OCI-LY1 (cell line): ENCODE measurements at regions not wholly inside any gene's neighbourhood (a gene's known extent, or its start where the extent isn't known, plus 50 kb on each side); places are given as distances from the start of the nearest gene placed in this dataset.

ENCODE experiments used
- H2AFZ ChIP-seq: fragments of 200-600 bp; sonication (generic), shearing (Covaris generic); 2 replicates; pipeline ENCODE4 v1.6.0; 2014; ENCODE audit warnings: antibody characterized with exemption, mild to moderate bottlenecking, low read length
- H3F3A ChIP-seq: fragments of 200-600 bp; sonication (generic), shearing (Covaris generic); 2 replicates; pipeline ENCODE4 v1.6.0; 2014; ENCODE audit warnings: mild to moderate bottlenecking, antibody characterized with exemption, low read length, moderate library complexity; ENCODE audit not compliant: insufficient read depth
- H3K27ac ChIP-seq: fragments of 200-600 bp; sonication (generic); 2 replicates; pipeline ENCODE4 v1.5.1; 2014; ENCODE audit warnings: low read length, mixed run types, mild to moderate bottlenecking, low read depth; ENCODE audit not compliant: poor library complexity, severe bottlenecking
- H3K27me3 ChIP-seq: fragments of 200-600 bp; sonication (generic); 2 replicates; pipeline ENCODE4 v1.6.0; 2014; ENCODE audit warnings: antibody characterized with exemption, mild to moderate bottlenecking, low read length, moderate library complexity; ENCODE audit not compliant: insufficient read depth
- H3K36me3 ChIP-seq: fragments of 200-600 bp; sonication (generic); 2 replicates; pipeline ENCODE4 v1.6.1; 2014; ENCODE audit warnings: mild to moderate bottlenecking, antibody characterized with exemption, low read length, moderate library complexity, mixed read lengths; ENCODE audit not compliant: insufficient read depth
- H3K4me1 ChIP-seq: fragments of 200-600 bp; sonication (generic); 2 replicates; pipeline ENCODE4 v1.5.1; 2014; ENCODE audit warnings: mild to moderate bottlenecking, low read length, moderate library complexity; ENCODE audit not compliant: insufficient read depth, severe bottlenecking
- H3K4me2 ChIP-seq: fragments of 200-600 bp; sonication (generic), shearing (Covaris generic); 2 replicates; pipeline ENCODE4 v1.6.1; 2014; ENCODE audit warnings: low read length
- H3K4me3 ChIP-seq: fragments of 200-600 bp; sonication (generic); 2 replicates; pipeline ENCODE4 v1.5.1; 2014; ENCODE audit warnings: low read length, low read depth, mild to moderate bottlenecking, mixed read lengths; ENCODE audit not compliant: poor library complexity, severe bottlenecking
- H3K79me2 ChIP-seq: fragments of 200-600 bp; shearing (Covaris generic); 2 replicates; pipeline ENCODE4 v1.6.1; 2016; ENCODE audit warnings: mixed run types, low read length, mixed read lengths; ENCODE audit not compliant: insufficient read depth
- H3K9ac ChIP-seq: fragments of 200-600 bp; sonication (generic), shearing (Covaris generic); 2 replicates; pipeline ENCODE4 v1.6.1; 2014; ENCODE audit warnings: mild to moderate bottlenecking, low read length, mixed read lengths
- H3K9me2 ChIP-seq: fragments of 200-600 bp; sonication (generic), shearing (Covaris generic); 2 replicates; pipeline ENCODE4 v1.6.1; 2014; ENCODE audit warnings: low read depth, mild to moderate bottlenecking, low read length, mixed read lengths
- H3K9me3 ChIP-seq: fragments of 200-600 bp; shearing (Covaris generic); 2 replicates; pipeline ENCODE4 v1.6.1; 2014; ENCODE audit warnings: low read length, mixed read lengths
- H4K20me1 ChIP-seq: fragments of 200-600 bp; sonication (generic), shearing (Covaris generic); 2 replicates; pipeline ENCODE4 v1.6.0; 2016; ENCODE audit warnings: mild to moderate bottlenecking, low read length; ENCODE audit not compliant: insufficient read depth
- EZH2 ChIP-seq: fragments of 200-600 bp; sonication (generic), shearing (Covaris generic); IDR thresholded peaks from 2 replicates; pipeline ENCODE4 v1.8.0; 2017; ENCODE audit warnings: borderline replicate concordance, mixed run types, mild to moderate bottlenecking, antibody characterized with exemption, low read length, moderate library complexity, mixed read lengths
- TF ChIP-seq, protein P1 (sequence below): fragments of 200-600 bp; sonication (generic), shearing (Covaris generic); IDR thresholded peaks from 2 replicates; pipeline ENCODE4 v1.5.1; 2017; ENCODE audit warnings: mild to moderate bottlenecking, antibody characterized with exemption, low read length, moderate library complexity, mixed read lengths

DNA sequence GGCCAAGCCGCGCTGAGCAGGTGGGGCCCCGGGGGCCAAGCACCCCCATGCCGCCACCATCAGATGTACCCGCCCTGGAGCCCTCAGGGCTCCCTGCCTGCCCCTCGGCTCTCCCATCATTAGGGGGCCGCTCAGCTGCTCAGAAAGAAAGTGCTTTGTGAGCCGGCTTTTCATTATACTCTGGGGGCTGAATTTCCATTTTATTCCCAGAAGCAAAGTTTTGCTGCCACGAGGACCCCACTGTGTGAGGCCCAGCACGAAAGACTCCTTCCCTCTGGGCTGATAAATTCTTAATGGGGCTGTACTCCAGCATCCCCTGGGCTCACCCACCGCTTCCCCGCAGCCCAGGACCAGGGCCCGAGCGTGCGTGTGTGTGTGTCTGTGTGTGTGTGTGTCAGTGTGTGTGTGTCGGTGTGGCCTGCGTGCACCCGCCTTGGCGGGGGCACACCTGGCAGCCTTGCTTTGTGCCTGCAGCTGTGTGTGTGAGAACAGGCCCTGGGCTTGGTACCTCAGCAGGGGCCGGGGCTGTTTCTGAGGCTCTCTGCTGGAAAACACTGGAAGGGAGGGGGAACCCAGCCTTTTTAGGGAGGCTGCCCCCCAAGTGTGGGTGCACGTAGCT is 103.0 kb upstream of the GSE1 start:
- H3K9me3 ChIP-seq = no peaks in the 10 kb centered on the region
- no peak overlapping the region for H3K4me2 ChIP-seq
- H3K9ac ChIP-seq = no peak overlapping the region
- no peaks in the 10 kb centered on the region for H3K36me3 ChIP-seq
- H2AFZ ChIP-seq = no peak overlapping the region
- H3K27me3 ChIP-seq = peaks cover 15% of the 10 kb centered on the region; the same call in 1 of the 2 replicates
- H3K79me2 ChIP-seq = no peaks in the 10 kb centered on the region
- no peaks in the 10 kb centered on the region for H3K4me1 ChIP-seq
- no peak for TF ChIP-seq EZH2
- TF ChIP-seq, protein P1, sequence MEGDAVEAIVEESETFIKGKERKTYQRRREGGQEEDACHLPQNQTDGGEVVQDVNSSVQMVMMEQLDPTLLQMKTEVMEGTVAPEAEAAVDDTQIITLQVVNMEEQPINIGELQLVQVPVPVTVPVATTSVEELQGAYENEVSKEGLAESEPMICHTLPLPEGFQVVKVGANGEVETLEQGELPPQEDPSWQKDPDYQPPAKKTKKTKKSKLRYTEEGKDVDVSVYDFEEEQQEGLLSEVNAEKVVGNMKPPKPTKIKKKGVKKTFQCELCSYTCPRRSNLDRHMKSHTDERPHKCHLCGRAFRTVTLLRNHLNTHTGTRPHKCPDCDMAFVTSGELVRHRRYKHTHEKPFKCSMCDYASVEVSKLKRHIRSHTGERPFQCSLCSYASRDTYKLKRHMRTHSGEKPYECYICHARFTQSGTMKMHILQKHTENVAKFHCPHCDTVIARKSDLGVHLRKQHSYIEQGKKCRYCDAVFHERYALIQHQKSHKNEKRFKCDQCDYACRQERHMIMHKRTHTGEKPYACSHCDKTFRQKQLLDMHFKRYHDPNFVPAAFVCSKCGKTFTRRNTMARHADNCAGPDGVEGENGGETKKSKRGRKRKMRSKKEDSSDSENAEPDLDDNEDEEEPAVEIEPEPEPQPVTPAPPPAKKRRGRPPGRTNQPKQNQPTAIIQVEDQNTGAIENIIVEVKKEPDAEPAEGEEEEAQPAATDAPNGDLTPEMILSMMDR = no peak
- H3K9me2 ChIP-seq = no peaks in the 10 kb centered on the region
- H4K20me1 ChIP-seq = no peaks in the 10 kb centered on the region
- no peak overlapping the region for H3K4me3 ChIP-seq
- H3K27ac ChIP-seq = no peak overlapping the region
- H3F3A ChIP-seq = no peaks in the 10 kb centered on the region

DNA sequence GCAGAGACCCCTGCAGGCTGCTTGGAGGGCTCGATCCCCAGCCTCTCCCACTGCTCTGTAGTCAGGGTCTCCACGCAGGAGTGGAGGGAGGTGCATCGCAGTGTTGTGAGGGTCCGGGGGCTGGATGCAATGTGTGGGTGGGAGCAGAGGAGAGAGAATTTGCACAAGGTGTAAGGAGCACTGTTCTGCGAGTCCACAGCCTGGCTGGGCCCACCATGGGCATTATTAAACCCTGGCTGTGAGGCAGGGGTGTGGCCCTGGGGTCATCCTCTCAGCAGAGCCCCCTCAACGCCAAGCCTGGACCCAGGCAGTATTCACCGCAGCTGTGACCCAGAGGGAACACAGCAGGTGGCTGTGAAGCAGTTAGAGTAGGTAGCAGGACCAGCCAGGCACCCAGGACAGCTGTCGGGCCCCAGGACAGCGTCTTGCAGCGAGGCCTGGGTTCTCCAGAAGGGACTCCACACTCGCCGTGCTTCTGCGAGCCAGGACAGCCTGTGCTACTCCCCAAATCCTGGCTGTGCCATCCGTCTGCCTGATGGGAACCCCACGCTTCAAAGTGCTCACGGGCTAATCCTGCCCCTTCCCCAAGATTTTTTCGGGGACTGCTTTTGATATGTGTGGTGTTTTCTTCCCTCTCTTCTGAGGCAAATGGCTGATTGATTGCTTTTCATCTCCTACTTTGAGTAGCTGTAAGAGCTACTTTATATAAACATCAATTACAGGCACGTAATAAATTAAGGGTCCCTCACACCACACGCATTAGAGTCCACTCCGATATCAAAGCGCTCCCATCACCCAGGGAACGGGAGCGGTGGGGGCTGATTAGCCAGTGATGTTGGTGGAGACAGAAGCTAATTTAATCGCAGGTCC is 100.9 kb upstream of the GSE1 start:
- Histone ChIP-seq H3K27ac (no peak overlapping the region), H3K9ac (no peak overlapping the region), H3K27me3 (peaks cover 15% of the 10 kb centered on the region; the same call in 1 of the 2 replicates), H3K36me3 (no peaks in the 10 kb centered on the region), H4K20me1 (no peaks in the 10 kb centered on the region), H2AFZ (no peak overlapping the region), H3K4me3 (no peak overlapping the region), H3K79me2 (no peaks in the 10 kb centered on the region), H3K9me3 (no peaks in the 10 kb centered on the region), H3K4me1 (no peaks in the 10 kb centered on the region), H3K9me2 (no peaks in the 10 kb centered on the region), H3K4me2 (no peak overlapping the region), H3F3A (no peaks in the 10 kb centered on the region)
- no peak for TF ChIP-seq EZH2
- TF ChIP-seq, protein P1 = no peak

- no peaks in the 10 kb centered on the region for H3K9me2 ChIP-seq
- no peak overlapping the region for H3K4me3 ChIP-seq
- no peak overlapping the region for H3K9ac ChIP-seq
- no peaks in the 10 kb centered on the region for H3K36me3 ChIP-seq
- H3K27ac ChIP-seq = no peak overlapping the region
- no peak overlapping the region for H3K4me2 ChIP-seq
- H3F3A ChIP-seq = no peaks in the 10 kb centered on the region
- H3K4me1 ChIP-seq = no peaks in the 10 kb centered on the region
- no peak for TF ChIP-seq EZH2
- TF ChIP-seq, protein P1 = no peak
- no peaks in the 10 kb centered on the region for H3K9me3 ChIP-seq
- no peaks in the 10 kb centered on the region for H3K79me2 ChIP-seq
- no peak overlapping the region for H2AFZ ChIP-seq
- no peaks in the 10 kb centered on the region for H4K20me1 ChIP-seq
- peaks cover 19% of the 10 kb centered on the region; the same call in 1 of the 2 replicates for H3K27me3 ChIP-seq
Observed at GRCh38 chr16:85512808-85513115, 100.4 kb upstream of the GSE1 start.
